GM23338 (cell line): ENCODE measurements at regions not wholly inside any gene's neighbourhood (a gene's known extent, or its start where the extent isn't known, plus 50 kb on each side); places are given as distances from the start of the nearest gene placed in this dataset.

ENCODE experiments used
- ATAC-seq: fragments of 200-7000 bp; cut with Tn5 transposase; 3 replicates; pipeline ENCODE4 v1.9.1; 2020
- DNase-seq: peaks from one replicate; pipeline ENCODE4 v3.0.0-alpha.2; 2015; ENCODE audit warnings: low spot score
- H2AFZ ChIP-seq: fragments of 200-600 bp; sonication (generic); 2 replicates; pipeline ENCODE4 v1.8.0; 2016; ENCODE audit warnings: antibody characterized with exemption, mild to moderate bottlenecking, moderate library complexity
- H3F3A ChIP-seq: fragments of 200-600 bp; sonication (generic); replicated peaks from 2 replicates; pipeline ENCODE4 v1.8.0; 2017; ENCODE audit warnings: antibody characterized with exemption, mixed run types, low read depth
- H3K27ac ChIP-seq: fragments of 200-600 bp; sonication (generic); 2 replicates; pipeline ENCODE4 v1.6.1; 2016; ENCODE audit warnings: low read depth
- H3K27me3 ChIP-seq: fragments of 200-600 bp; sonication (generic); 2 replicates; pipeline ENCODE4 v1.8.0; 2016; ENCODE audit warnings: mild to moderate bottlenecking, mixed run types, moderate library complexity; ENCODE audit not compliant: insufficient read depth
- H3K36me3 ChIP-seq: fragments of 200-600 bp; sonication (generic); 2 replicates; pipeline ENCODE4 v1.8.0; 2016; ENCODE audit warnings: mild to moderate bottlenecking; ENCODE audit not compliant: insufficient read depth
- H3K4me1 ChIP-seq: fragments of 200-600 bp; sonication (generic); 2 replicates; pipeline ENCODE4 v1.8.0; 2016; ENCODE audit warnings: mild to moderate bottlenecking, moderate library complexity; ENCODE audit not compliant: insufficient read depth
- H3K4me2 ChIP-seq: fragments of 200-600 bp; sonication (generic); 2 replicates; pipeline ENCODE4 v1.7.1; 2017; ENCODE audit warnings: mixed run types
- H3K4me3 ChIP-seq: fragments of 200-600 bp; sonication (generic); 2 replicates; pipeline ENCODE4 v1.6.1; 2016; ENCODE audit warnings: mixed run types
- H3K79me2 ChIP-seq: fragments of 200-600 bp; sonication (generic); replicated peaks from 2 replicates; pipeline ENCODE4 v1.8.0; 2017; ENCODE audit warnings: mild to moderate bottlenecking; ENCODE audit not compliant: insufficient read depth
- H3K9me2 ChIP-seq: fragments of 200-600 bp; sonication (generic); 2 replicates; pipeline ENCODE4 v1.8.0; 2017; ENCODE audit not compliant: insufficient read depth
- H4K20me1 ChIP-seq: fragments of 200-600 bp; sonication (generic); replicated peaks from 2 replicates; pipeline ENCODE4 v1.8.0; 2017; ENCODE audit warnings: mild to moderate bottlenecking; ENCODE audit not compliant: insufficient read depth
- H3K27ac Mint-ChIP-seq: 2 replicates; pipeline ENCODE4 v1.8.0; 2020; ENCODE audit warnings: inconsistent platforms, mild to moderate bottlenecking, moderate library complexity, mixed read lengths
- H3K27me3 Mint-ChIP-seq: 3 replicates; pipeline ENCODE4 v1.8.0; 2022; ENCODE audit warnings: low read depth, mild to moderate bottlenecking, moderate library complexity, mixed read lengths, inconsistent platforms; ENCODE audit not compliant: insufficient read depth, poor library complexity
- H3K36me3 Mint-ChIP-seq: 3 replicates; pipeline ENCODE4 v1.8.0; 2021; ENCODE audit warnings: low read depth, mild to moderate bottlenecking, inconsistent platforms, moderate library complexity, mixed read lengths
- H3K4me1 Mint-ChIP-seq: 3 replicates; pipeline ENCODE4 v1.8.0; 2020; ENCODE audit warnings: mild to moderate bottlenecking, inconsistent platforms, mixed read lengths
- H3K4me3 Mint-ChIP-seq: 3 replicates; pipeline ENCODE4 v1.8.0; 2021; ENCODE audit warnings: moderate library complexity, mild to moderate bottlenecking, inconsistent platforms, mixed read lengths
- H3K9me3 Mint-ChIP-seq: 3 replicates; pipeline ENCODE4 v1.8.0; 2020; ENCODE audit warnings: moderate library complexity, mild to moderate bottlenecking, inconsistent platforms, mixed read lengths
- CREB1 ChIP-seq: fragments of 250-450 bp; sonication (Bioruptor Pico); IDR thresholded peaks from 2 replicates; pipeline ENCODE4 v1.5.0; 2020; ENCODE audit warnings: low read depth, mild to moderate bottlenecking, moderate library complexity
- CTCF ChIP-seq, 2 experiments: fragments of 200-600 bp in 1 of 2; sonication (generic) in 1 of 2; conservative IDR thresholded peaks; 2 replicates each; pipeline versions ENCODE4 v1.5.1 to v1.6.1; 2016 to 2017; ENCODE audit warnings: antibody characterized with exemption in 2 of 2, low read depth in 2 of 2, mild to moderate bottlenecking in 2 of 2, moderate library complexity in 1 of 2
- EZH2 ChIP-seq: fragments of 200-600 bp; sonication (generic); IDR thresholded peaks from one replicate; pipeline ENCODE4 v1.8.0; 2017; ENCODE audit warnings: antibody characterized with exemption, mild to moderate bottlenecking, low read depth; ENCODE audit not compliant: unreplicated experiment
- REST ChIP-seq: IDR thresholded peaks from one replicate; pipeline ENCODE4 v1.6.1; 2018; ENCODE audit warnings: antibody characterized with exemption; ENCODE audit not compliant: unreplicated experiment
- ZNF462 ChIP-seq: fragments of 250-450 bp; sonication (Bioruptor Pico); IDR thresholded peaks from 2 replicates; pipeline ENCODE4 v1.5.0; 2020; ENCODE audit warnings: mild to moderate bottlenecking, moderate library complexity

GRCh38 chr12:114735680-114736374 lies 51.9 kb upstream of the TBX3 start:
- Histone ChIP-seq H3K4me2 (peak overlapping the region; percentile 74), H3K9me2 (no peaks in the 10 kb centered on the region), H3K27ac (no peak overlapping the region), H4K20me1 (no peaks in the 10 kb centered on the region), H3K79me2 (no peaks in the 10 kb centered on the region), H3F3A (no peaks in the 10 kb centered on the region), H3K27me3 (peaks cover 48% of the 10 kb centered on the region), H3K4me3 (peak overlapping the region; percentile 48), H2AFZ (peak overlapping the region; percentile 80), H3K36me3 (no peaks in the 10 kb centered on the region), H3K4me1 (peaks cover 9% of the 10 kb centered on the region)
- H3K4me3 Mint-ChIP-seq = no peak overlapping the region
- TF ChIP-seq CTCF (conservative IDR thresholded peaks at IDR 0.05; ENCODE audit: low read depth in 2 of 2) (no peak), EZH2 (peak; percentile 84)
- peaks cover 11% of the 10 kb centered on the region; the same call in 2 of the 3 replicates for H3K36me3 Mint-ChIP-seq
- no peak overlapping the region for H3K27ac Mint-ChIP-seq
- DNase-seq (no peak), ATAC-seq (no peak)
- H3K4me1 Mint-ChIP-seq = peaks cover 12% of the 10 kb centered on the region
- H3K27me3 Mint-ChIP-seq = peaks cover 12% of the 10 kb centered on the region
- peaks cover 18% of the 10 kb centered on the region for H3K9me3 Mint-ChIP-seq

GRCh38 chr12:114735011-114735410 lies 51.0 kb upstream of the TBX3 start:
- peak overlapping the region; percentile 48; the same call in 1 of the 2 replicates for H3K4me3 ChIP-seq
- Mint-ChIP-seq H3K4me1 (peaks cover 12% of the 10 kb centered on the region), H3K9me3 (peaks cover 18% of the 10 kb centered on the region), H3K27me3 (peaks cover 12% of the 10 kb centered on the region), H3K4me3 (no peak overlapping the region), H3K27ac (peak overlapping the region; percentile 42; the same call in 1 of the 2 replicates), H3K36me3 (peaks cover 11% of the 10 kb centered on the region; the same call in 2 of the 3 replicates)
- H3F3A ChIP-seq = no peaks in the 10 kb centered on the region
- H3K36me3 ChIP-seq = no peaks in the 10 kb centered on the region
- peaks cover 9% of the 10 kb centered on the region for H3K4me1 ChIP-seq
- DNase-seq (peak; percentile 60), ATAC-seq (peak; percentile 72)
- no peaks in the 10 kb centered on the region for H3K79me2 ChIP-seq
- no peak overlapping the region for H3K27ac ChIP-seq
- H4K20me1 ChIP-seq = no peaks in the 10 kb centered on the region
- peak overlapping the region; percentile 74 for H3K4me2 ChIP-seq
- peaks cover 48% of the 10 kb centered on the region for H3K27me3 ChIP-seq
- H2AFZ ChIP-seq = peak overlapping the region; percentile 66
- no peaks in the 10 kb centered on the region for H3K9me2 ChIP-seq
- TF ChIP-seq CREB1 (CRISPR knock-in tag) (no peak), EZH2 (no peak), CTCF (conservative IDR thresholded peaks at IDR 0.05; ENCODE audit: low read depth in 2 of 2) (no peak), ZNF462 (peak; percentile 10; the same call in 1 of the 2 replicates), REST (no peak)
